Gastrocnemius medialis (tissue), 4 donors: ENCODE measurements at regions not wholly inside any gene's neighbourhood (a gene's known extent, or its start where the extent isn't known, plus 50 kb on each side); places are given as distances from the start of the nearest gene placed in this dataset.

Experiments
- POLR2A ChIP-seq, 2 donors: fragments of 450-650 bp; IDR thresholded peaks; one replicate each; pipeline ENCODE4 v1.6.1; 2017; ENCODE audit warnings: antibody characterized with exemption in 2 of 2, mild to moderate bottlenecking in 2 of 2, moderate library complexity in 2 of 2
- TF ChIP-seq, protein P1 (sequence below), 5 experiments: fragments of 450-650 bp in 3 of 5; fragments of 200-600 bp in 2 of 5; sonication (generic) in 2 of 5; IDR thresholded peaks in 4 of 5; conservative IDR thresholded peaks in 1 of 5; 1 replicate in 4 of 5; 2 replicates in 1 of 5; pipeline ENCODE4 v1.5.1; 2016 to 2019; ENCODE audit warnings: antibody characterized with exemption in 5 of 5, mild to moderate bottlenecking in 3 of 5, moderate library complexity in 3 of 5

DNA sequence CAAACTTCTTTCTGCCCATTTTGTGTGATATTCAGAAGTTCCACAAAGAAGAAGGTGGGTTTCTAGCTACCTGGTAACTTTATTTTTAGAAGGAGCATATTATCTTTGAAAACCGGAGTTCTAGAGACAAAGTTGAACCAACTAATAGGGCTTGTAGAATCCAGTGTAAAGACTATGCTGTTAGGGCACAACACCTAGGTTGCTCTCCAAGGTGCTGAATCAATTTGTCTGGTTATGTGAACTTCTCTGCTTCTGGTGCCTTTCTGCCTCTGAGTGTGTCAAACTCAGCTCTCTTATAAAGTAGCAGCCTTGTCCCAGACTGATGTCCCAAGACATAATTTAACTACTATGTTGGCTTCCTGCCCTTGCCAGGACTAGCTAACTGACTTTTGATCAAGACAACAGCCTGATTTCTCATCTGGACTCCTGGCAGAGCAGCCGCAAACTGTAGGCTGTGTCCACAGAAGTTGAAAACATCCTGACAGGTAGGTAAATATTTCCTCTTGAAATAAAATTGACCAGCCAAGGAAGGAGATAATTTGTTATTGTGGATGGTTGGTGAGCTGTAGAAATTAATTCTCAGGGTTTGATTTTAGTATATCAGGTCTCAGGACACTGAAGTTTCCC is 119.4 kb downstream of the CYRIA start:
- TF ChIP-seq, protein P1, sequence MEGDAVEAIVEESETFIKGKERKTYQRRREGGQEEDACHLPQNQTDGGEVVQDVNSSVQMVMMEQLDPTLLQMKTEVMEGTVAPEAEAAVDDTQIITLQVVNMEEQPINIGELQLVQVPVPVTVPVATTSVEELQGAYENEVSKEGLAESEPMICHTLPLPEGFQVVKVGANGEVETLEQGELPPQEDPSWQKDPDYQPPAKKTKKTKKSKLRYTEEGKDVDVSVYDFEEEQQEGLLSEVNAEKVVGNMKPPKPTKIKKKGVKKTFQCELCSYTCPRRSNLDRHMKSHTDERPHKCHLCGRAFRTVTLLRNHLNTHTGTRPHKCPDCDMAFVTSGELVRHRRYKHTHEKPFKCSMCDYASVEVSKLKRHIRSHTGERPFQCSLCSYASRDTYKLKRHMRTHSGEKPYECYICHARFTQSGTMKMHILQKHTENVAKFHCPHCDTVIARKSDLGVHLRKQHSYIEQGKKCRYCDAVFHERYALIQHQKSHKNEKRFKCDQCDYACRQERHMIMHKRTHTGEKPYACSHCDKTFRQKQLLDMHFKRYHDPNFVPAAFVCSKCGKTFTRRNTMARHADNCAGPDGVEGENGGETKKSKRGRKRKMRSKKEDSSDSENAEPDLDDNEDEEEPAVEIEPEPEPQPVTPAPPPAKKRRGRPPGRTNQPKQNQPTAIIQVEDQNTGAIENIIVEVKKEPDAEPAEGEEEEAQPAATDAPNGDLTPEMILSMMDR (IDR thresholded peaks at IDR 0.05 in 4 of 5, conservative IDR thresholded peaks at IDR 0.05 in 1 of 5), result no peak
- TF ChIP-seq POLR2A (IDR thresholded peaks at IDR 0.05), result no peak
